HepG2 (cell line): ENCODE measurements at regions not wholly inside any gene's neighbourhood (a gene's known extent, or its start where the extent isn't known, plus 50 kb on each side); places are given as distances from the start of the nearest gene placed in this dataset.

ENCODE experiments used
- ATAC-seq: fragments of 200-7000 bp; cut with Tn5 transposase; 3 replicates; pipeline ENCODE4 v1.9.1; 2020; ENCODE audit warnings: mild to moderate bottlenecking, moderate library complexity
- BruUV-seq: library from RNA; stranded (reverse); fragments of 400-500 nt; replicated peaks from 2 replicates; lab custom pipeline; 2021; lab: Mats Ljungman, UMichigan
- CTCF ChIA-PET: fragments of 300-600 bp; formaldehyde crosslinking; extraction: SDS; loops from one replicate; lab custom pipeline; 2021; ENCODE audit warnings: low total read pairs, inconsistent platforms, low intra/inter-chr PET ratio; lab: Yijun Ruan, JAX
- POLR2A ChIA-PET: fragments of 350-600 bp; sonication (Branson Sonifier 250); formaldehyde crosslinking; loops from one replicate; lab custom pipeline; 2020; ENCODE audit warnings: antibody characterized with exemption, inconsistent platforms; lab: Yijun Ruan, JAX
- DNase-seq: peaks from one replicate; pipeline ENCODE4 v3.0.0-alpha.2; 2015; ENCODE audit warnings: low spot score
- FAIRE-seq: peaks from 3 replicates; lab custom pipeline; 2011; peaks lifted over from hg19 to GRCh38; lab: Jason Lieb, UNC
- H2AFZ ChIP-seq: one replicate; pipeline ENCODE4 v1.6.1; 2011; ENCODE audit warnings: low read length, inconsistent platforms
- H3K27ac ChIP-seq: fragments of 300-600 bp; 3 replicates; pipeline ENCODE4 v1.8.0; 2011; ENCODE audit warnings: mixed run types, mild to moderate bottlenecking, mixed read lengths, low read length, inconsistent platforms; ENCODE audit not compliant: insufficient read depth; ENCODE audit errors: extremely low read length
- H3K27me3 ChIP-seq, 2 experiments: fragments of 200-600 bp in 1 of 2; 2 replicates in 1 of 2; 3 replicates in 1 of 2; pipeline versions ENCODE4 v1.6.0 to v1.8.0; 2011; ENCODE audit warnings: low read length in 2 of 2, mild to moderate bottlenecking in 2 of 2, moderate library complexity in 2 of 2, inconsistent platforms in 1 of 2; ENCODE audit not compliant: insufficient read depth in 2 of 2, control insufficient read depth in 1 of 2
- H3K36me3 ChIP-seq, 2 experiments: fragments of 200-600 bp in 1 of 2; replicated peaks in 1 of 2; 2 replicates in 1 of 2; 3 replicates in 1 of 2; pipeline versions ENCODE4 v1.5.1 to v1.8.0; 2011; ENCODE audit warnings: low read length in 2 of 2, inconsistent platforms in 1 of 2; ENCODE audit not compliant: insufficient read depth in 2 of 2, control insufficient read depth in 1 of 2
- H3K4me1 ChIP-seq: 2 replicates; pipeline ENCODE4 v1.5.1; 2012; ENCODE audit warnings: low read length, inconsistent platforms; ENCODE audit not compliant: insufficient read depth
- H3K4me2 ChIP-seq: 2 replicates; pipeline ENCODE4 v1.6.0; 2011; ENCODE audit warnings: low read depth, low read length, inconsistent platforms
- H3K4me3 ChIP-seq, 3 experiments: fragments of 200-600 bp in 1 of 3; sonication (generic), shearing (Covaris generic) in 1 of 3; replicated peaks in 1 of 3; 2 replicates each; pipeline ENCODE4 v1.5.1; 2011 to 2016; ENCODE audit warnings: low read length in 3 of 3, inconsistent platforms in 2 of 3, low read depth in 2 of 3, mild to moderate bottlenecking in 2 of 3, control low read depth in 1 of 3, mixed read lengths in 1 of 3; ENCODE audit not compliant: insufficient read depth in 1 of 3
- H3K79me2 ChIP-seq: one replicate; pipeline ENCODE4 v1.6.1; 2011; ENCODE audit warnings: low read length, inconsistent platforms; ENCODE audit not compliant: insufficient read depth
- H3K9ac ChIP-seq: 2 replicates; pipeline ENCODE4 v1.6.0; 2011; ENCODE audit warnings: mild to moderate bottlenecking, low read depth, low read length, inconsistent platforms; ENCODE audit not compliant: insufficient read depth
- H3K9me3 ChIP-seq: 2 replicates; pipeline ENCODE4 v1.5.1; 2012; ENCODE audit warnings: mild to moderate bottlenecking, low read length
- H4K20me1 ChIP-seq: 2 replicates; pipeline ENCODE4 v1.6.0; 2011; ENCODE audit warnings: inconsistent platforms, mild to moderate bottlenecking, low read length, moderate library complexity; ENCODE audit not compliant: insufficient read depth
- CENPX ChIP-seq: sonication (generic); formaldehyde crosslinking; IDR thresholded peaks from 2 replicates; pipeline ENCODE4 v1.9.0; 2021; ENCODE audit warnings: mild to moderate bottlenecking, missing genetic modification reagents, moderate library complexity
- HNRNPL ChIP-seq: fragments of 200-400 bp; formaldehyde crosslinking; IDR thresholded peaks from 2 replicates; pipeline ENCODE4 v1.6.1; 2017; ENCODE audit warnings: mild to moderate bottlenecking, low read depth, low read length
- KDM5B ChIP-seq: sonication (generic); formaldehyde crosslinking; IDR thresholded peaks from 2 replicates; pipeline ENCODE4 v1.4.0; 2020; ENCODE audit warnings: missing genetic modification reagents, mild to moderate bottlenecking, borderline replicate concordance
- NFYC ChIP-seq: IDR thresholded peaks from 2 replicates; pipeline ENCODE4 v1.6.1; 2016; ENCODE audit warnings: missing genetic modification reagents, missing compliant biosample characterization
- PHF8 ChIP-seq: sonication (generic); formaldehyde crosslinking; IDR thresholded peaks from 2 replicates; pipeline ENCODE4 v1.5.0; 2020; ENCODE audit warnings: missing genetic modification reagents
- SIX1 ChIP-seq: sonication (generic); formaldehyde crosslinking; IDR thresholded peaks from 2 replicates; pipeline ENCODE4 v1.4.0; 2020; ENCODE audit warnings: missing genetic modification reagents, borderline replicate concordance
- SMARCC2 ChIP-seq: fragments of 450-650 bp; IDR thresholded peaks from 2 replicates; pipeline ENCODE4 v1.6.1; 2017; ENCODE audit warnings: antibody characterized with exemption, mild to moderate bottlenecking
- ZBTB3 ChIP-seq: sonication (generic); formaldehyde crosslinking; IDR thresholded peaks from 2 replicates; pipeline ENCODE4 v1.4.0; 2020; ENCODE audit warnings: low read depth, mild to moderate bottlenecking, moderate library complexity, missing genetic modification reagents, borderline replicate concordance
- ZNF235 ChIP-seq: sonication (generic); formaldehyde crosslinking; IDR thresholded peaks from 2 replicates; pipeline ENCODE4 v1.8.1; 2023; ENCODE audit warnings: mild to moderate bottlenecking, missing genetic modification reagents, borderline replicate concordance
- ZNF816 ChIP-seq: sonication (generic); formaldehyde crosslinking; IDR thresholded peaks from 2 replicates; pipeline ENCODE4 v1.8.0; 2022; ENCODE audit warnings: missing genetic modification reagents, mild to moderate bottlenecking, borderline replicate concordance
- WGBS: methylation state at CpG from one replicate; pipeline ENCODE4 v1.1.6; 2017; ENCODE audit warnings: low lambda C conversion rate; 5-methylcytosine and 5-hydroxymethylcytosine counted together
- in situ Hi-C: cut with HindIII; loops from 2 replicates; pipeline ENCODE4 v1.10.0; 2017; ENCODE audit warnings: low pct_unique_long_range_greater_than_20kb; ENCODE audit not compliant: extremely low pct_ligation_motif_present
- intact Hi-C: fragments of 100-400 bp; cut with micrococcal nuclease; formaldehyde crosslinking; loops from one replicate; pipeline ENCODE4 v1.10.0; 2022; ENCODE audit not compliant: unreplicated experiment
- TF ChIP-seq, protein P1 (sequence below): IDR thresholded peaks from 2 replicates; pipeline ENCODE4 v1.6.1; 2012; ENCODE audit warnings: inconsistent platforms
- TF ChIP-seq, protein P2 (sequence below): sonication (generic); formaldehyde crosslinking; IDR thresholded peaks from 2 replicates; pipeline ENCODE4 v1.8.0; 2022; ENCODE audit warnings: missing genetic modification reagents, low read depth, mild to moderate bottlenecking, borderline replicate concordance
- TF ChIP-seq, protein P3 (sequence below): sonication (generic); formaldehyde crosslinking; IDR thresholded peaks from 2 replicates; pipeline ENCODE4 v1.5.1; 2020; ENCODE audit warnings: missing genetic modification reagents, mild to moderate bottlenecking, borderline replicate concordance
- TF ChIP-seq, protein P4 (sequence below): sonication (generic); formaldehyde crosslinking; IDR thresholded peaks from 2 replicates; pipeline ENCODE4 v1.4.0; 2020; ENCODE audit warnings: mild to moderate bottlenecking, missing genetic modification reagents
- TF ChIP-seq, protein P5 (sequence below): sonication (generic); formaldehyde crosslinking; conservative IDR thresholded peaks from 2 replicates; pipeline ENCODE4 v1.4.0; 2020; ENCODE audit warnings: mild to moderate bottlenecking, missing genetic modification reagents, moderate library complexity
- TF ChIP-seq, protein P6 (sequence below): sonication (generic); formaldehyde crosslinking; IDR thresholded peaks from 2 replicates; pipeline ENCODE4 v1.5.0; 2020; ENCODE audit warnings: mild to moderate bottlenecking, missing genetic modification reagents

DNA sequence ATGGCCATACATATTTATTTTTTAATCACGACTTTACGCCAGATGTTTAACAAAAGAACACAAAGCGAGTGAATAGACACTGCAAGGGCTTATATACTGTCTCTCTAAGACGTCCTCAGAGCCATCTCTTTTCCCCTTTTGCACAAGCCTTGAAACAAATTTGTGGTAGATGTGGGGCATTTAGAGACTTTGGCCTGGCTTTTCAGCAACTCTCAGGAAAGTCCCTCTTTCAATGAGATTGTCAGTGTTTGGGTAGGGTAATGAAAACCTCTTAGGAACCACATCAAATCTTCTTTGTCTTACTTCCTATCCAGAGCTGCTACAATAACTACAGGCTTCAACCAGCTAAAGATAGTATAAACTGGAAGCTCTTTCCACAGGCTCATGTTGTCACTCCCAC, 380.0 kb downstream of the ANXA1 start:
- H3K27me3 ChIP-seq = no peaks in the 10 kb centered on the region
- H3K36me3 ChIP-seq = no peaks in the 10 kb centered on the region
- no peak overlapping the region for H3K27ac ChIP-seq
- ChIA-PET POLR2A (no interaction called here), CTCF (no interaction called here)
- DNase-seq = no peak
- BruUV-seq = no TSS peak
- ATAC-seq = no peak
- H3K9me3 ChIP-seq = no peaks in the 10 kb centered on the region
- no peak overlapping the region for H2AFZ ChIP-seq
- H3K9ac ChIP-seq = no peak overlapping the region
- 23% methylated on average over 3 of the region's 4 CpGs for WGBS
- no peak overlapping the region for H3K4me2 ChIP-seq
- H3K79me2 ChIP-seq = no peaks in the 10 kb centered on the region
- FAIRE-seq = no peak
- intact Hi-C loops = no loop called here
- H3K4me1 ChIP-seq = no peaks in the 10 kb centered on the region
- H4K20me1 ChIP-seq = no peaks in the 10 kb centered on the region
- in situ Hi-C loops = no loop called here
- TF ChIP-seq, protein P1, sequence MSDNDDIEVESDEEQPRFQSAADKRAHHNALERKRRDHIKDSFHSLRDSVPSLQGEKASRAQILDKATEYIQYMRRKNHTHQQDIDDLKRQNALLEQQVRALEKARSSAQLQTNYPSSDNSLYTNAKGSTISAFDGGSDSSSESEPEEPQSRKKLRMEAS = no peak
- TF ChIP-seq, protein P2, sequence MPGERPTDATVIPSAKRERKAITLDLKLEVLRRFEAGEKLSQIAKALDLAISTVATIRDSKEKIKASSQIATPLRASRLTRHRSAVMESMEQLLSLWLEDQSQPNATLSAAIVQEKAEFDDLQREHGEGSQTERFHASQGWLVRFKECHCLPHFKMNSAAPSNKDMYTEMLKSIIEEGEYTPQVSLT (CRISPR knock-in tag) = no peak
- no peak for TF ChIP-seq ZNF235 (CRISPR knock-in tag)
- no peak for TF ChIP-seq ZNF816 (CRISPR knock-in tag)
- TF ChIP-seq HNRNPL = no peak
- TF ChIP-seq ZBTB3 (CRISPR knock-in tag) = no peak
- TF ChIP-seq SMARCC2 = no peak
- no peak for TF ChIP-seq SIX1 (CRISPR knock-in tag)
- TF ChIP-seq, protein P3, sequence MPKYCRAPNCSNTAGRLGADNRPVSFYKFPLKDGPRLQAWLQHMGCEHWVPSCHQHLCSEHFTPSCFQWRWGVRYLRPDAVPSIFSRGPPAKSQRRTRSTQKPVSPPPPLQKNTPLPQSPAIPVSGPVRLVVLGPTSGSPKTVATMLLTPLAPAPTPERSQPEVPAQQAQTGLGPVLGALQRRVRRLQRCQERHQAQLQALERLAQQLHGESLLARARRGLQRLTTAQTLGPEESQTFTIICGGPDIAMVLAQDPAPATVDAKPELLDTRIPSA = no peak
- TF ChIP-seq, protein P4, sequence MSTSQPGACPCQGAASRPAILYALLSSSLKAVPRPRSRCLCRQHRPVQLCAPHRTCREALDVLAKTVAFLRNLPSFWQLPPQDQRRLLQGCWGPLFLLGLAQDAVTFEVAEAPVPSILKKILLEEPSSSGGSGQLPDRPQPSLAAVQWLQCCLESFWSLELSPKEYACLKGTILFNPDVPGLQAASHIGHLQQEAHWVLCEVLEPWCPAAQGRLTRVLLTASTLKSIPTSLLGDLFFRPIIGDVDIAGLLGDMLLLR (CRISPR knock-in tag) = no peak
- TF ChIP-seq NFYC (CRISPR knock-in tag) = no peak
- TF ChIP-seq CENPX (CRISPR knock-in tag) = no peak
- TF ChIP-seq, protein P5, sequence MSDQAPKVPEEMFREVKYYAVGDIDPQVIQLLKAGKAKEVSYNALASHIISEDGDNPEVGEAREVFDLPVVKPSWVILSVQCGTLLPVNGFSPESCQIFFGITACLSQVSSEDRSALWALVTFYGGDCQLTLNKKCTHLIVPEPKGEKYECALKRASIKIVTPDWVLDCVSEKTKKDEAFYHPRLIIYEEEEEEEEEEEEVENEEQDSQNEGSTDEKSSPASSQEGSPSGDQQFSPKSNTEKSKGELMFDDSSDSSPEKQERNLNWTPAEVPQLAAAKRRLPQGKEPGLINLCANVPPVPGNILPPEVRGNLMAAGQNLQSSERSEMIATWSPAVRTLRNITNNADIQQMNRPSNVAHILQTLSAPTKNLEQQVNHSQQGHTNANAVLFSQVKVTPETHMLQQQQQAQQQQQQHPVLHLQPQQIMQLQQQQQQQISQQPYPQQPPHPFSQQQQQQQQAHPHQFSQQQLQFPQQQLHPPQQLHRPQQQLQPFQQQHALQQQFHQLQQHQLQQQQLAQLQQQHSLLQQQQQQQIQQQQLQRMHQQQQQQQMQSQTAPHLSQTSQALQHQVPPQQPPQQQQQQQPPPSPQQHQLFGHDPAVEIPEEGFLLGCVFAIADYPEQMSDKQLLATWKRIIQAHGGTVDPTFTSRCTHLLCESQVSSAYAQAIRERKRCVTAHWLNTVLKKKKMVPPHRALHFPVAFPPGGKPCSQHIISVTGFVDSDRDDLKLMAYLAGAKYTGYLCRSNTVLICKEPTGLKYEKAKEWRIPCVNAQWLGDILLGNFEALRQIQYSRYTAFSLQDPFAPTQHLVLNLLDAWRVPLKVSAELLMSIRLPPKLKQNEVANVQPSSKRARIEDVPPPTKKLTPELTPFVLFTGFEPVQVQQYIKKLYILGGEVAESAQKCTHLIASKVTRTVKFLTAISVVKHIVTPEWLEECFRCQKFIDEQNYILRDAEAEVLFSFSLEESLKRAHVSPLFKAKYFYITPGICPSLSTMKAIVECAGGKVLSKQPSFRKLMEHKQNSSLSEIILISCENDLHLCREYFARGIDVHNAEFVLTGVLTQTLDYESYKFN (CRISPR knock-in tag) = no peak
- TF ChIP-seq PHF8 (CRISPR knock-in tag) = no peak
- TF ChIP-seq KDM5B = no peak
- TF ChIP-seq, protein P6, sequence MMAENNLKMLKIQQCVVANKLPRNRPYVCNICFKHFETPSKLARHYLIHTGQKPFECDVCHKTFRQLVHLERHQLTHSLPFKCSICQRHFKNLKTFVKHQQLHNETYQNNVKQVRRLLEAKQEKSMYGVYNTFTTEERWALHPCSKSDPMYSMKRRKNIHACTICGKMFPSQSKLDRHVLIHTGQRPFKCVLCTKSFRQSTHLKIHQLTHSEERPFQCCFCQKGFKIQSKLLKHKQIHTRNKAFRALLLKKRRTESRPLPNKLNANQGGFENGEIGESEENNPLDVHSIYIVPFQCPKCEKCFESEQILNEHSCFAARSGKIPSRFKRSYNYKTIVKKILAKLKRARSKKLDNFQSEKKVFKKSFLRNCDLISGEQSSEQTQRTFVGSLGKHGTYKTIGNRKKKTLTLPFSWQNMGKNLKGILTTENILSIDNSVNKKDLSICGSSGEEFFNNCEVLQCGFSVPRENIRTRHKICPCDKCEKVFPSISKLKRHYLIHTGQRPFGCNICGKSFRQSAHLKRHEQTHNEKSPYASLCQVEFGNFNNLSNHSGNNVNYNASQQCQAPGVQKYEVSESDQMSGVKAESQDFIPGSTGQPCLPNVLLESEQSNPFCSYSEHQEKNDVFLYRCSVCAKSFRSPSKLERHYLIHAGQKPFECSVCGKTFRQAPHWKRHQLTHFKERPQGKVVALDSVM (CRISPR knock-in tag) = no peak
- TF ChIP-seq, all 625 proteins: peak for 0
- H3K4me3 ChIP-seq = no peak overlapping the region
